A549 (cell line): ENCODE measurements at regions not wholly inside any gene's neighbourhood (a gene's known extent, or its start where the extent isn't known, plus 50 kb on each side); places are given as distances from the start of the nearest gene placed in this dataset.

Experiments
- ATAC-seq, 2 experiments: fragments of 200-7000 bp in 1 of 2; fragments of >200 bp in 1 of 2; cut with Nextera tagmentation in 1 of 2; cut with Tn5 transposase in 1 of 2; 3 replicates each; pipeline versions ENCODE4 v1.8.0 to v1.9.1; 2018 to 2020; ENCODE audit warnings: mild to moderate bottlenecking in 1 of 2, moderate library complexity in 1 of 2
- CTCF ChIA-PET: fragments of 300-600 bp; sonication (Branson Sonifier 250); formaldehyde crosslinking; extraction: SDS; loops from one replicate; lab custom pipeline; 2021; ENCODE audit warnings: antibody characterized with exemption, inconsistent platforms; lab: Yijun Ruan, JAX
- POLR2A ChIA-PET: fragments of 350-600 bp; formaldehyde crosslinking; extraction: SDS; loops from one replicate; lab custom pipeline; 2021; ENCODE audit warnings: antibody characterized with exemption, inconsistent platforms; lab: Yijun Ruan, JAX
- DNase-seq, 2 experiments: peaks; one replicate each; pipeline versions ENCODE4 v3.0.0 to v3.0.0-alpha.2; 2011 to 2016; ENCODE audit warnings: low read depth in 1 of 2, low spot score in 1 of 2
- FAIRE-seq: peaks from 2 replicates; lab custom pipeline; 2011; peaks lifted over from hg19 to GRCh38; lab: Jason Lieb, UNC
- H3K27ac ChIP-seq, 2 experiments: fragments of >200 bp; sonication (Bioruptor Twin); formaldehyde crosslinking; 3 replicates each; pipeline ENCODE4 v1.5.1; 2016 to 2017
- H3K4me1 ChIP-seq: fragments of >200 bp; sonication (Bioruptor Twin); formaldehyde crosslinking; 3 replicates; pipeline ENCODE4 v1.6.1; 2016
- H3K4me2 ChIP-seq: fragments of >200 bp; sonication (Bioruptor Twin); formaldehyde crosslinking; 3 replicates; pipeline ENCODE4 v1.6.1; 2016
- H3K4me3 ChIP-seq: fragments of >200 bp; sonication (Bioruptor Twin); formaldehyde crosslinking; 3 replicates; pipeline ENCODE4 v1.5.1; 2016
- H3K9me3 ChIP-seq: fragments of >200 bp; sonication (Bioruptor Twin); formaldehyde crosslinking; 3 replicates; pipeline ENCODE4 v1.6.1; 2016
- BCL3 ChIP-seq: fragments of >200 bp; sonication (Bioruptor Twin); formaldehyde crosslinking; IDR thresholded peaks from 3 replicates; pipeline ENCODE4 v1.6.1; 2016
- CBX2 ChIP-seq: fragments of 200-600 bp; sonication (generic); IDR thresholded peaks from 2 replicates; pipeline ENCODE4 v1.6.1; 2016; ENCODE audit warnings: low read depth, mild to moderate bottlenecking, borderline replicate concordance
- CHD4 ChIP-seq: fragments of 200-600 bp; sonication (generic); IDR thresholded peaks from 2 replicates; pipeline ENCODE4 v1.6.1; 2016; ENCODE audit warnings: antibody characterized with exemption, mild to moderate bottlenecking, borderline replicate concordance
- CTCF ChIP-seq: fragments of >200 bp; sonication (Bioruptor Twin); formaldehyde crosslinking; IDR thresholded peaks from 3 replicates; pipeline ENCODE4 v1.5.1; 2016
- GATA3 ChIP-seq: IDR thresholded peaks from 2 replicates; pipeline ENCODE4 v1.6.1; 2012; ENCODE audit warnings: borderline replicate concordance
- HMGXB4 ChIP-seq: fragments of 250-450 bp; sonication (Bioruptor Pico); IDR thresholded peaks from 2 replicates; pipeline ENCODE4 v1.5.0; 2021; ENCODE audit warnings: mild to moderate bottlenecking, moderate library complexity, borderline replicate concordance
- HOXA7 ChIP-seq: fragments of 250-450 bp; sonication (Bioruptor Pico); IDR thresholded peaks from 2 replicates; pipeline ENCODE4 v1.5.0; 2020; ENCODE audit warnings: mild to moderate bottlenecking, moderate library complexity
- HOXB13 ChIP-seq: fragments of 250-450 bp; sonication (Bioruptor Pico); IDR thresholded peaks from 2 replicates; pipeline ENCODE4 v1.5.0; 2020; ENCODE audit warnings: low read depth, mild to moderate bottlenecking, moderate library complexity
- HOXB5 ChIP-seq: fragments of 250-450 bp; sonication (Bioruptor Pico); IDR thresholded peaks from 2 replicates; pipeline ENCODE4 v1.5.0; 2020; ENCODE audit warnings: mild to moderate bottlenecking, moderate library complexity
- MYC ChIP-seq: IDR thresholded peaks from 2 replicates; pipeline ENCODE4 v1.6.1; 2012; ENCODE audit warnings: mild to moderate bottlenecking, inconsistent platforms, low read length, improper control_type of control experiment, borderline replicate concordance
- NPAS2 ChIP-seq: fragments of 250-450 bp; sonication (Bioruptor Pico); IDR thresholded peaks from 2 replicates; pipeline ENCODE4 v1.8.0; 2022; ENCODE audit warnings: mild to moderate bottlenecking, moderate library complexity, borderline replicate concordance
- POLR2A ChIP-seq: IDR thresholded peaks from 2 replicates; pipeline ENCODE4 v1.6.1; 2012; ENCODE audit warnings: mild to moderate bottlenecking, low read length
- RAD21 ChIP-seq, 2 experiments: fragments of >200 bp in 1 of 2; sonication (Bioruptor Twin) in 1 of 2; formaldehyde crosslinking in 1 of 2; IDR thresholded peaks in 1 of 2; conservative IDR thresholded peaks in 1 of 2; 2 replicates in 1 of 2; 3 replicates in 1 of 2; pipeline ENCODE4 v1.6.1; 2012 to 2018; ENCODE audit warnings: inconsistent platforms in 1 of 2
- RARB ChIP-seq: fragments of 250-450 bp; sonication (Bioruptor Pico); IDR thresholded peaks from 2 replicates; pipeline ENCODE4 v1.8.0; 2021; ENCODE audit warnings: mild to moderate bottlenecking, moderate library complexity
- RCOR1 ChIP-seq: fragments of 150-350 bp; IDR thresholded peaks from 2 replicates; pipeline ENCODE4 v1.6.1; 2014; ENCODE audit warnings: antibody characterized with exemption, low read length, low read depth
- RFX5 ChIP-seq: fragments of 450-650 bp; IDR thresholded peaks from 2 replicates; pipeline ENCODE4 v1.7.1; 2014; ENCODE audit warnings: antibody characterized with exemption, mild to moderate bottlenecking, moderate library complexity
- SMC3 ChIP-seq: fragments of >200 bp; sonication (Bioruptor Twin); formaldehyde crosslinking; IDR thresholded peaks from 3 replicates; pipeline ENCODE4 v1.6.1; 2018; ENCODE audit warnings: inconsistent platforms
- TFCP2L1 ChIP-seq: fragments of 250-450 bp; sonication (Bioruptor Pico); IDR thresholded peaks from 2 replicates; pipeline ENCODE4 v1.5.0; 2021; ENCODE audit warnings: mild to moderate bottlenecking
- ZC3H11A ChIP-seq: fragments of 450-650 bp; IDR thresholded peaks from 2 replicates; pipeline ENCODE4 v1.6.1; 2014; ENCODE audit warnings: antibody characterized with exemption, mild to moderate bottlenecking
- ZFP36 ChIP-seq: fragments of 450-650 bp; IDR thresholded peaks from 2 replicates; pipeline ENCODE4 v1.6.1; 2014; ENCODE audit warnings: borderline replicate concordance; ENCODE audit not compliant: partially characterized antibody
- WGBS: methylation state at CpG from one replicate; pipeline ENCODE4 v1.1.6; 2017; ENCODE audit errors: missing lambda C conversion rate; 5-methylcytosine and 5-hydroxymethylcytosine counted together
- TF ChIP-seq, protein P1 (sequence below): fragments of 200-600 bp; sonication (generic); IDR thresholded peaks from 2 replicates; pipeline ENCODE4 v1.6.1; 2016; ENCODE audit warnings: antibody characterized with exemption, mild to moderate bottlenecking, moderate library complexity

DNA sequence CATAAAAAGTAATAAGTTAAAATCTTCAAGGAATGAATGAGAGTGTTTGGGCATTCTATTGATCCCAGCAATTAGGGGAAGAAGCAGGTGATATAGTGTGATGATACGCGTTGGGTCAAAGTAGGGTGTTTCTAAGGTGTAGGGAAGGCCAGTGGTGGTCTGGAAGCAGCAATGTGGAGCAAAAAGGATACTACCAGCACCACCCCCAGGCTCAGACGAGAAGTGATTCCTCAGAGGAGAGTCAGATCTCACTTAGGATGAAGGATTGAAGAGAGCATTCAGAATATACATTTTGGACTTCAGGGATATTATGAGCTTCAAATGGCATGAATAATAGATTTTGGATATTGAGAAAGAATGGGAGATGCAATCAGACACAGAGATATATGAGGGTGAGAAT, 497.6 kb downstream of the RMST start:
- H3K4me1 ChIP-seq, result no peaks in the 10 kb centered on the region
- DNase-seq (no peak), FAIRE-seq (no peak), ATAC-seq (no peak)
- TF ChIP-seq TFCP2L1 (CRISPR knock-in tag), result no peak
- TF ChIP-seq CBX2, result no peak
- no peak for TF ChIP-seq RCOR1
- H3K27ac ChIP-seq, result no peak overlapping the region
- CTCF ChIA-PET, result interaction anchor here (0.7 to 2.1 kb wide), 10 partner anchors 9 to 415 kb away, joined by 3 to 9 read pairs (median 3); no protein-coding TSS in a partner anchor
- POLR2A ChIA-PET, result no interaction called here
- no peaks in the 10 kb centered on the region; the same call in 2 of the 3 replicates for H3K9me3 ChIP-seq
- no peak overlapping the region for H3K4me2 ChIP-seq
- 63% methylated on average over 3 of the region's 3 CpGs for WGBS
- H3K4me3 ChIP-seq, result no peak overlapping the region

- FAIRE-seq, result no peak
- POLR2A ChIA-PET, result no interaction called here
- peak; percentile 59 to 88; a peak in 5 of 6 replicates for ATAC-seq
Observed at GRCh38 chr12:97960741-97961608, 498.4 kb downstream of the RMST start.

GRCh38 chr12:97967831-97968230, 505.2 kb downstream of the RMST start:
- no peak overlapping the region for H3K4me3 ChIP-seq
- ChIA-PET POLR2A (no interaction called here), CTCF (no interaction called here)
- H3K4me1 ChIP-seq, result no peaks in the 10 kb centered on the region
- H3K4me2 ChIP-seq, result no peak overlapping the region
- DNase-seq (no peak), FAIRE-seq (no peak), ATAC-seq (no peak)
- no peak overlapping the region for H3K27ac ChIP-seq
- no peaks in the 10 kb centered on the region for H3K9me3 ChIP-seq
- 9% methylated on average over 2 of the region's 2 CpGs for WGBS
- TF ChIP-seq ZFP36 (no peak), HMGXB4 (no peak), HOXA7 (CRISPR knock-in tag) (no peak), HOXB13 (CRISPR knock-in tag) (no peak), BCL3 (no peak), CHD4 (no peak), GATA3 (no peak), NPAS2 (CRISPR knock-in tag) (no peak), POLR2A (no peak), RFX5 (no peak), RARB (CRISPR knock-in tag) (no peak), ZC3H11A (no peak), CBX2 (no peak), MYC (no peak)
- TF ChIP-seq, protein P1, sequence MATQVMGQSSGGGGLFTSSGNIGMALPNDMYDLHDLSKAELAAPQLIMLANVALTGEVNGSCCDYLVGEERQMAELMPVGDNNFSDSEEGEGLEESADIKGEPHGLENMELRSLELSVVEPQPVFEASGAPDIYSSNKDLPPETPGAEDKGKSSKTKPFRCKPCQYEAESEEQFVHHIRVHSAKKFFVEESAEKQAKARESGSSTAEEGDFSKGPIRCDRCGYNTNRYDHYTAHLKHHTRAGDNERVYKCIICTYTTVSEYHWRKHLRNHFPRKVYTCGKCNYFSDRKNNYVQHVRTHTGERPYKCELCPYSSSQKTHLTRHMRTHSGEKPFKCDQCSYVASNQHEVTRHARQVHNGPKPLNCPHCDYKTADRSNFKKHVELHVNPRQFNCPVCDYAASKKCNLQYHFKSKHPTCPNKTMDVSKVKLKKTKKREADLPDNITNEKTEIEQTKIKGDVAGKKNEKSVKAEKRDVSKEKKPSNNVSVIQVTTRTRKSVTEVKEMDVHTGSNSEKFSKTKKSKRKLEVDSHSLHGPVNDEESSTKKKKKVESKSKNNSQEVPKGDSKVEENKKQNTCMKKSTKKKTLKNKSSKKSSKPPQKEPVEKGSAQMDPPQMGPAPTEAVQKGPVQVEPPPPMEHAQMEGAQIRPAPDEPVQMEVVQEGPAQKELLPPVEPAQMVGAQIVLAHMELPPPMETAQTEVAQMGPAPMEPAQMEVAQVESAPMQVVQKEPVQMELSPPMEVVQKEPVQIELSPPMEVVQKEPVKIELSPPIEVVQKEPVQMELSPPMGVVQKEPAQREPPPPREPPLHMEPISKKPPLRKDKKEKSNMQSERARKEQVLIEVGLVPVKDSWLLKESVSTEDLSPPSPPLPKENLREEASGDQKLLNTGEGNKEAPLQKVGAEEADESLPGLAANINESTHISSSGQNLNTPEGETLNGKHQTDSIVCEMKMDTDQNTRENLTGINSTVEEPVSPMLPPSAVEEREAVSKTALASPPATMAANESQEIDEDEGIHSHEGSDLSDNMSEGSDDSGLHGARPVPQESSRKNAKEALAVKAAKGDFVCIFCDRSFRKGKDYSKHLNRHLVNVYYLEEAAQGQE, result no peak

More at GRCh38 chr12:97960741-97961608, 498.4 kb downstream of the RMST start:
- CTCF ChIA-PET, result interaction anchor here (0.7 to 2.1 kb wide), 12 partner anchors 8 to 975 kb away, joined by 3 to 9 read pairs (median 3); no protein-coding TSS in a partner anchor
- Histone ChIP-seq H3K9me3 (no peaks in the 10 kb centered on the region; the same call in 2 of the 3 replicates), H3K4me3 (no peak overlapping the region), H3K4me2 (no peak overlapping the region), H3K4me1 (no peaks in the 10 kb centered on the region), H3K27ac (no peak overlapping the region)
- peak; percentile 46 for TF ChIP-seq CTCF
- TF ChIP-seq POLR2A, result no peak
- TF ChIP-seq SMC3, result peak; percentile 17; the same call in 1 of the 3 replicates
- peak; percentile 13 to 38; a peak in 1 of 5 replicates for TF ChIP-seq RAD21 (conservative IDR thresholded peaks at IDR 0.05 in 1 of 2, IDR thresholded peaks at IDR 0.05 in 1 of 2)
- TF ChIP-seq HOXB5 (CRISPR knock-in tag), result no peak
- peak; percentile 14 to 31 for DNase-seq
- 3% methylated on average over 5 of the region's 5 CpGs for WGBS
